Nephron (organoid): ENCODE measurements at regions not wholly inside any gene's neighbourhood (a gene's known extent, or its start where the extent isn't known, plus 50 kb on each side); places are given as distances from the start of the nearest gene placed in this dataset.

Source experiments
- H3K27ac Mint-ChIP-seq, 3 experiments: 2 replicates each; pipeline ENCODE4 v1.8.0; 2020; ENCODE audit warnings: mixed read lengths in 3 of 3, mild to moderate bottlenecking in 2 of 3, moderate library complexity in 1 of 3
- H3K27me3 Mint-ChIP-seq: 2 replicates; pipeline ENCODE4 v1.8.0; 2021; ENCODE audit warnings: low read depth, mild to moderate bottlenecking, moderate library complexity, mixed read lengths
- H3K36me3 Mint-ChIP-seq: 2 replicates; pipeline ENCODE4 v1.8.0; 2020; ENCODE audit warnings: low read depth, mixed read lengths
- H3K4me1 Mint-ChIP-seq: 2 replicates; pipeline ENCODE4 v1.8.0; 2020; ENCODE audit warnings: mixed read lengths
- H3K4me3 Mint-ChIP-seq, 3 experiments: 2 replicates each; pipeline ENCODE4 v1.8.0; 2020; ENCODE audit warnings: mild to moderate bottlenecking in 3 of 3, mixed read lengths in 3 of 3, moderate library complexity in 2 of 3
- H3K9me3 Mint-ChIP-seq: 2 replicates; pipeline ENCODE4 v1.8.0; 2020; ENCODE audit warnings: mixed read lengths
- CTCF ChIP-seq, 3 experiments: fragments of 200-600 bp; sonication (generic); IDR thresholded peaks; one replicate each; pipeline ENCODE4 v1.5.0; 2021; ENCODE audit warnings: antibody characterized with exemption in 3 of 3; ENCODE audit not compliant: unreplicated experiment in 3 of 3

GRCh38 chr17:72400488-72400827 is 279.6 kb downstream of the SOX9 start:
- Mint-ChIP-seq H3K4me3 (no peak overlapping the region), H3K36me3 (no peaks in the 10 kb centered on the region), H3K9me3 (no peaks in the 10 kb centered on the region), H3K27ac (no peak overlapping the region), H3K27me3 (peaks cover 34% of the 10 kb centered on the region), H3K4me1 (peaks cover 15% of the 10 kb centered on the region)
- TF ChIP-seq CTCF (IDR thresholded peaks at IDR 0.05; ENCODE audit: unreplicated experiment in 3 of 3): no peak

GRCh38 chr17:72400863-72401262 is 280.0 kb downstream of the SOX9 start:
- no peak for TF ChIP-seq CTCF (IDR thresholded peaks at IDR 0.05; ENCODE audit: unreplicated experiment in 3 of 3)
- Mint-ChIP-seq H3K4me1 (peaks cover 17% of the 10 kb centered on the region), H3K36me3 (no peaks in the 10 kb centered on the region), H3K27ac (no peak overlapping the region), H3K27me3 (peaks cover 34% of the 10 kb centered on the region), H3K9me3 (no peaks in the 10 kb centered on the region), H3K4me3 (no peak overlapping the region)

DNA sequence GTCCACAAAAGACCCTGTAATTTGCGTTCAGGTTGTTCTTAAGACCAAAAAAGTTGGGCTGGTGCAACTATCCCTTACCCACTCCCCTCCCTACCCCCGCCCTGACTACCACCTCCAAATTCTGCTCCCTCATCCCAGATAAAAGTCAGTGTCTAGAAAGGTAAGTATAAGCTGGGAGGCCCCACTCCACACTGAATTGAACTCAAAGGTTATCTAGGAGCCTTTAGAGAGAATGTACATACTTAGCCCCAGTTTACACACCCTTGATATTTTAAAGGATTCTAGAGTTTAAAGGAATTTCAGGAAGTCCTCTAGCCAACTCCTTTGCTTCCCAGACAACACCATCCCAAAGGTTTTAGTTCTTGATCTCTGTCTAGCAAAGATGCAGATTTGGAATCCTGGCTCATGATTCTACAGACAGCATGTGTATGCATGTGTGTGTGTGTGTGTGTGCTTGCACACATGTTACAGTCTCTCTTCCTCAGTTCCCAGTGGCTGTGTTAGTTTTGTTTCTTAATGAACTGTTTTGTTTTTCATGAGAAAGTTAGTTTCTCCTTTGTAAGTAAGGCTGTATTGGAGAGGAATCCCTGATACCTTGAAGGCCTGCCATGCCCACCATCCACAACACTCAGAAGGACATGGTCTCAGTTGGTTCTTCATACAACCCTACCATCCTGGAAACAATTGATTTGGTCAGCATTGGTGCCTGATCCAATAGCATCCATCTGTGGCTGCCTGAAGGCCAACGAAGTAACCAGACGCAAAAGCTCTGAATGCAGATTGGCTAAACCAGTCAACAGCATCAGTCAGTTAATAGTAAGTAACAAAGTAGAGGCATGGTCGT is 281.3 kb downstream of the SOX9 start:
- H3K27ac Mint-ChIP-seq: no peak overlapping the region
- no peaks in the 10 kb centered on the region for H3K36me3 Mint-ChIP-seq
- no peaks in the 10 kb centered on the region for H3K9me3 Mint-ChIP-seq
- no peak for TF ChIP-seq CTCF (IDR thresholded peaks at IDR 0.05; ENCODE audit: unreplicated experiment in 3 of 3)
- H3K4me3 Mint-ChIP-seq: no peak overlapping the region
- H3K4me1 Mint-ChIP-seq: peaks cover 22% of the 10 kb centered on the region
- H3K27me3 Mint-ChIP-seq: peaks cover 35% of the 10 kb centered on the region

- Mint-ChIP-seq H3K27me3 (peaks cover 40% of the 10 kb centered on the region), H3K27ac (no peak overlapping the region)
These were observed 281.9 kb downstream of the SOX9 start for GRCh38 chr17:72402727-72403210.

GRCh38 chr17:72403713-72404209 is 282.9 kb downstream of the SOX9 start:
- Mint-ChIP-seq H3K27me3 (peaks cover 38% of the 10 kb centered on the region), H3K36me3 (no peaks in the 10 kb centered on the region), H3K4me1 (peaks cover 36% of the 10 kb centered on the region), H3K9me3 (no peaks in the 10 kb centered on the region), H3K4me3 (no peak overlapping the region), H3K27ac (peak overlapping the region; percentile 7 to 42 (median 37))
- TF ChIP-seq CTCF (IDR thresholded peaks at IDR 0.05; ENCODE audit: unreplicated experiment in 3 of 3): no peak

More at GRCh38 chr17:72402727-72403210, 281.9 kb downstream of the SOX9 start:
- Mint-ChIP-seq H3K36me3 (no peaks in the 10 kb centered on the region), H3K4me3 (no peak overlapping the region), H3K4me1 (peaks cover 28% of the 10 kb centered on the region), H3K9me3 (no peaks in the 10 kb centered on the region)
- no peak for TF ChIP-seq CTCF (IDR thresholded peaks at IDR 0.05; ENCODE audit: unreplicated experiment in 3 of 3)
